Cardiac fibroblast (primary cell): ENCODE measurements at regions not wholly inside any gene's neighbourhood (a gene's known extent, or its start where the extent isn't known, plus 50 kb on each side); places are given as distances from the start of the nearest gene placed in this dataset.

Source experiments
- DNase-seq, 2 donors: peaks; one replicate each; pipeline versions ENCODE4 v3.0.0 to v3.0.0-alpha.2; 2010; ENCODE audit warnings: low read depth in 2 of 2
- H3K4me3 ChIP-seq, 2 donors: replicated peaks in 1 of 2; 1 replicate in 1 of 2; 2 replicates in 1 of 2; pipeline ENCODE4 v1.5.1; 2011; ENCODE audit warnings: low read depth in 2 of 2, low read length in 2 of 2, mild to moderate bottlenecking in 2 of 2, moderate library complexity in 1 of 2
- TF ChIP-seq, protein P1 (sequence below): IDR thresholded peaks from one replicate; pipeline ENCODE4 v1.5.1; 2011; ENCODE audit warnings: low read depth, mild to moderate bottlenecking, low read length, inconsistent platforms

DNA sequence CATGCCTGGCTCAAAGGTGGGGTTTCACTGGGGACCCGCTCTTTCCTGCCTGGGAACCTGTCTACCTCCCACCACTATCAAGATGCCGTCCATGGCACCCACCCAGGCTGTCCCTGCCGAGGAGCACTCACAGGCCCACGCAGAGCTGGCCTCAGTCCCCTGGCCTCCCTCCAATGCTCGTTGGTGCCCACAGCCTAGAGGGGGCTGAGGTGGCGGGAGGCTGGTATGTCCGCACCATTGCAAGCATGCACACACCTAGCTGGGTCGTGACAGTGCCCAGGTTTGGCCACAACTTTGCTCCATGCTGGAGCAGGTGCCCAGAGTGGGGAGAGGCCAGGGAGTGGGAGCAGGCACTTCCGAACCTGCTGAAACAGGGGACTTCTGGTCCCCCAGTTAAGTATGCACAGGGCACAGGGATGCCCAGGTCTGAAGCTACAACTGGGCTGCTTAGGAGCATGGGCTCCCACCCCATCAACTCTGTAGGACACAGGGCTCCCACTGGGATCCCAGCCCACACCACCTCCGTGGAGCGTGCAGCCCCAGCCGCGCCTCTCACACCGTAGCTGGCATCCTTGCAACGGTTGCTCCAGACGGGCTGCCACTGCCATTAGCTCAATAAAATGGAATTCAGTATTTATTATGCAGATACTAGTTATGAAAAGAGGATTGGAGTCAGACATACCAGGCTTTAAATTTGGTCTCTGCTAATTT lies 1376.1 kb upstream of the TENM3 start:
- DNase-seq: no peak
- H3K4me3 ChIP-seq: no peak overlapping the region
- TF ChIP-seq, protein P1, sequence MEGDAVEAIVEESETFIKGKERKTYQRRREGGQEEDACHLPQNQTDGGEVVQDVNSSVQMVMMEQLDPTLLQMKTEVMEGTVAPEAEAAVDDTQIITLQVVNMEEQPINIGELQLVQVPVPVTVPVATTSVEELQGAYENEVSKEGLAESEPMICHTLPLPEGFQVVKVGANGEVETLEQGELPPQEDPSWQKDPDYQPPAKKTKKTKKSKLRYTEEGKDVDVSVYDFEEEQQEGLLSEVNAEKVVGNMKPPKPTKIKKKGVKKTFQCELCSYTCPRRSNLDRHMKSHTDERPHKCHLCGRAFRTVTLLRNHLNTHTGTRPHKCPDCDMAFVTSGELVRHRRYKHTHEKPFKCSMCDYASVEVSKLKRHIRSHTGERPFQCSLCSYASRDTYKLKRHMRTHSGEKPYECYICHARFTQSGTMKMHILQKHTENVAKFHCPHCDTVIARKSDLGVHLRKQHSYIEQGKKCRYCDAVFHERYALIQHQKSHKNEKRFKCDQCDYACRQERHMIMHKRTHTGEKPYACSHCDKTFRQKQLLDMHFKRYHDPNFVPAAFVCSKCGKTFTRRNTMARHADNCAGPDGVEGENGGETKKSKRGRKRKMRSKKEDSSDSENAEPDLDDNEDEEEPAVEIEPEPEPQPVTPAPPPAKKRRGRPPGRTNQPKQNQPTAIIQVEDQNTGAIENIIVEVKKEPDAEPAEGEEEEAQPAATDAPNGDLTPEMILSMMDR: no peak

DNA sequence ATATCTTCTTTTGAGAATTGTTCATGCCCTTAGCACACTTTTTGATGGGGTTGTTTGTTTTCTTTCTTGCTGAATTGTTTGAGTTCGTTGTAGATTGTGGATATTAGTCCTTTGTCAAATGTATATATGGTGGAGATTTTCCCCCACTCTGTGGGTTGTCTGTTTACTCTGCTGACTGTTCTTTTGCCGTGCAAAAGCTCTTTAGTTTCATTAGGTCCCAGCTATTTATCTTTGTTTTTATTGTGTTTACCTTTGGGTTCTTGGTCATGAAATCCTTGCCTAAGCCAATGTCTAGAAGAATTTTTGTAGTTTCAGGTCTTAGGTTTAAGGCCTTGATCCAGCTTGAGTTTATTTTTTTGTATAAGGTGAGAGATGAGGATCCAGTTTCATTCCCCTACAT lies 1372.6 kb upstream of the TENM3 start:
- DNase-seq: no peak
- no peak overlapping the region for H3K4me3 ChIP-seq
- TF ChIP-seq, protein P1: no peak

DNA sequence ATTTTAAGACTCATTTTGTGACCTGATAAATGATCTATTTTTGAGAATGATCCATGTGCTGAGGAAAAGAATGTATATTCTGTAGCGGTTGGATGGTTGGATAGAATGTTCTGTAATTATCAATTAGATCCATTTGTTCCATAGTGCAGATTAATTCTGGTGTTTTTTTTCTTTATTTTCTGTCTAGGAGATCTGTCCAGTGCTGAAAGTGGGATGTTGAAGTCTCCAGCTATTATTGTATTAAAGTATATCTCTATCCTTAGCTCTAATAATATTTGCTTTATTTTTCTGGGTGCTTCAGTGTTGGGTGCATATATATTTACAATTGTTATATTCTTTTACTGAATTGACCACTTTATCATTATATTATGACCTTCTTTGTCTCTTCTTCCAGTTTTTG lies 1344.9 kb upstream of the TENM3 start:
- no peak overlapping the region for H3K4me3 ChIP-seq
- DNase-seq: no peak
- TF ChIP-seq, protein P1: no peak

DNA sequence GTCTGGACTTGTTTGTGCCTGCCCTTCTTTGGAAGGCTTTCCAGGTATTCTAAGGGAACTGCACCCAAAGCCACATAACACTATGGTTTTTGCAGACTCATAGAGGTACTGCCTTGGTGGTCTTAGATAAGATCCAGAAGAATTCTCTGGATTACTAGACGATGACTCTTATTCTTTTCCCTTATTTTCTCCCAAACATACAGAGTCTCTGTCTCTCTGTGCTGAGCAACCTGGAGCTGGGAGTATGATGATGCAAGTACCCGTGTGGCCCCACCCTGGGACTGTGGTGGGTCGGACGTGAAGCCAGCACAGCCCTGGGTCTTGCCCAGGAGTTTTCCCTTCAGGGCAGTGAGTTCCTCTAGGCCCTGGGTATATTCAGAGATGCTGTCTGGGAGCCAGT lies 1342.4 kb upstream of the TENM3 start:
- TF ChIP-seq, protein P1: no peak
- no peak for DNase-seq
- H3K4me3 ChIP-seq: no peak overlapping the region

DNA sequence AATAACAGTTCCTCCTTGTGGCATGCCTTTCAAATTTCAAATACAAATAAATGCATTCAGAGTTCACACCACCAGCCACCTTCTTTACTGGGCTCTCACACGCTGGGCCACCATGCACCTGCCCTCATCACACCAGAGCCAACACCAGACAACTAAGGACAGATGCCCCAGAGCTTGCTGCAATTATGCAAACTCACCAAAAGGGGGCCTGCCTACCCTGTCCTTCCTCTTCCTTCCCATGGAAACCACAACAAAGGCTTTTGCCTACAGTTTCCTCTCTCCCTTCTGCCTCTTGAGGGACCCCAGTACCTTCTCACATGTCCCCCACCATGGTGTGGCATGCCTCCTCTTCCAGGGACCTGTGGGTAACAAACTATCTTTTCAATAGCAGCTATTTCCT lies 1333.9 kb upstream of the TENM3 start:
- TF ChIP-seq, protein P1: no peak
- no peak for DNase-seq
- H3K4me3 ChIP-seq: no peak overlapping the region

DNA sequence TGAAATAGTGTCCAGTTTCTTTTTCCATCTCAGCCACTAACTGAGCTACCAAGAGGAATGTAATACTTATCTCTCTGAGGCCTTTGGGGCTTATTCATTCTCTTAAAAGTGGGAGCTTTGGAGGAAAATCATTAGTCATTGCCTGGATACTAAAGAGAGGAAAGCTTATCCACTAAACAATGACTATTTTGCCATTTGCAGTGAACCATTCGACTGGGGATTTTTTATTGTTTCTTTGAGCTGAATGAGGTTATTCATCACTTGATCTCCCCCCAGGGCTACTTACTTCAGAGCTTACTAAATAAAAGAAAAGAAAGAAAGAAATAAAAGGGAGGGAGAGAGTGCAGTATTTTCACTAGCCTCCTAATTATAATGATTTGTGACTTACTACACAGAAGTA lies 1329.5 kb upstream of the TENM3 start:
- H3K4me3 ChIP-seq: no peak overlapping the region
- DNase-seq: no peak
- TF ChIP-seq, protein P1: no peak

DNA sequence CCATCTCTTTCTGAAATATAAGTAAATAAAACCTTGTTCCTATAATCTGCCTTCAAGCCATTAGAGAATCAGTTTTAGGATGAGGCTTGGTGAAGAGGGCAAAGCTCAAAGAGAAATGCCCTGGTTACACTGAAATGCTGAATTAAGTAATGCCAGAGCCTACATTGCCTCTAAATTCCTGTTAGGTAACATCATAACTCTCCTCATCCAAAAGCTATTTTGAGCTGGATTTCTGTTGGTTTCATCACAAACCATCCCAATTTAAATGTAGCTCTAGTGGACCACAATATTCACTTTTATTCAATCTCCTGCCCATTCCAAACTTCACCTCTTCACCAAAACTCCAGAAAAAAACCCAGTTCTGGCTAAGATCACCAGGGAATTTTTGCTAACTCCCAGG lies 1319.7 kb upstream of the TENM3 start:
- no peak overlapping the region for H3K4me3 ChIP-seq
- DNase-seq: no peak
- TF ChIP-seq, protein P1: no peak
